Astrocyte of the spinal cord (primary cell): ENCODE measurements at regions not wholly inside any gene's neighbourhood (a gene's known extent, or its start where the extent isn't known, plus 50 kb on each side); places are given as distances from the start of the nearest gene placed in this dataset.

ENCODE experiments used
- DNase-seq: peaks from one replicate; pipeline ENCODE4 v3.0.0; 2011; ENCODE audit warnings: low read depth, low spot score
- H3K4me3 ChIP-seq: 2 replicates; pipeline ENCODE4 v1.5.1; 2011; ENCODE audit warnings: low read depth, mild to moderate bottlenecking, low read length, moderate library complexity
- CTCF ChIP-seq: IDR thresholded peaks from 2 replicates; pipeline ENCODE4 v1.5.1; 2012; ENCODE audit warnings: low read depth, mild to moderate bottlenecking, low read length, inconsistent platforms
- in situ Hi-C: cut with HindIII; loops from 2 replicates; pipeline ENCODE4 v1.10.0; 2017; ENCODE audit warnings: low sequenced_read_pairs

- H3K4me3 ChIP-seq: no peak overlapping the region
- in situ Hi-C loops: no loop called here
- TF ChIP-seq CTCF: no peak
- no peak for DNase-seq
These were observed 131.4 kb downstream of the NDUFA12 start for GRCh38 chr12:94872007-94872653.

GRCh38 chr12:94870511-94870910 is 133.0 kb downstream of the NDUFA12 start:
- no peak for DNase-seq

GRCh38 chr12:94868161-94868560 is 135.3 kb downstream of the NDUFA12 start:
- no peak for TF ChIP-seq CTCF
- H3K4me3 ChIP-seq: no peak overlapping the region
- DNase-seq: no peak
- in situ Hi-C loops: no loop called here

More at GRCh38 chr12:94870511-94870910, 133.0 kb downstream of the NDUFA12 start:
- in situ Hi-C loops: no loop called here
- no peak for TF ChIP-seq CTCF
- no peak overlapping the region for H3K4me3 ChIP-seq

GRCh38 chr12:94867066-94867855 is 136.2 kb downstream of the NDUFA12 start:
- H3K4me3 ChIP-seq: no peak overlapping the region
- in situ Hi-C loops: no loop called here
- DNase-seq: no peak
- no peak for TF ChIP-seq CTCF

GRCh38 chr12:94864987-94865386 is 138.5 kb downstream of the NDUFA12 start:
- DNase-seq: no peak
- no peak overlapping the region for H3K4me3 ChIP-seq
- TF ChIP-seq CTCF: no peak
- in situ Hi-C loops: no loop called here

- no peak overlapping the region for H3K4me3 ChIP-seq
- DNase-seq: no peak
- in situ Hi-C loops: no loop called here
- no peak for TF ChIP-seq CTCF
These were observed 140.0 kb downstream of the NDUFA12 start for GRCh38 chr12:94863321-94864035.
